Pancreas (tissue), 10 donors: ENCODE measurements at regions not wholly inside any gene's neighbourhood (a gene's known extent, or its start where the extent isn't known, plus 50 kb on each side); places are given as distances from the start of the nearest gene placed in this dataset.
"Not testable (repeated sequence)": the region's sequence is repeated elsewhere in the genome, so short reads cannot be mapped to it uniquely, and the experiment has no call there.

Experiments used
- ATAC-seq, 4 donors: fragments of 200-7000 bp; cut with Tn5 transposase; one replicate each; pipeline versions ENCODE4 v1.8.0 to v1.9.1; 2020; ENCODE audit warnings: mild to moderate bottlenecking in 4 of 4, moderate library complexity in 4 of 4
- DNase-seq, 6 donors: peaks; one replicate each; pipeline ENCODE4 v3.0.0-alpha.2; 2020
- FAIRE-seq: peaks from 2 replicates; lab custom pipeline; 2012; peaks lifted over from hg19 to GRCh38; lab: Jason Lieb, UNC
- H3K27ac ChIP-seq, 4 donors: fragments of 200-600 bp; sonication (generic); 1 replicate in 3 of 4; 2 replicates in 1 of 4; pipeline versions ENCODE4 v1.5.0 to v1.8.0; 2020
- H3K27me3 ChIP-seq, 4 donors: fragments of 200-600 bp; one replicate each; pipeline ENCODE4 v1.8.0; 2021
- H3K36me3 ChIP-seq, 3 donors: fragments of 200-600 bp; sonication (generic) in 1 of 3; one replicate each; pipeline versions ENCODE4 v1.5.0 to v1.8.0; 2020 to 2021
- H3K4me1 ChIP-seq, 3 donors: fragments of 200-600 bp; one replicate each; pipeline ENCODE4 v1.8.0; 2021
- H3K4me3 ChIP-seq, 4 donors: fragments of 200-600 bp; sonication (generic) in 2 of 4; one replicate each; pipeline versions ENCODE4 v1.5.0 to v1.8.0; 2020 to 2021
- H3K9me3 ChIP-seq, 4 donors: fragments of 200-600 bp; one replicate each; pipeline ENCODE4 v1.8.0; 2021
- CTCF ChIP-seq, 4 donors: fragments of 200-600 bp; sonication (generic) in 3 of 4; IDR thresholded peaks; one replicate each; pipeline versions ENCODE4 v1.5.0 to v1.8.0; 2021; ENCODE audit warnings: antibody characterized with exemption in 4 of 4
- WGBS, 2 donors: extraction: QIAGEN DNeasy Blood & Tissue Kit; methylation state at CpG; one replicate each; pipeline ENCODE4 v1.1.7; 2013; 5-methylcytosine and 5-hydroxymethylcytosine counted together
- intact Hi-C, 3 donors: fragments of 100-400 bp; cut with DNase I; formaldehyde crosslinking; loops; one replicate each; pipeline versions ENCODE4 v1.11.1 to v1.14.2; 2022
- donor health status: healthy with polysubstance abuse.
- donor health status: DM: no; HTN: no; CAD: no; lungs with moderate emphysema.
- donor health status: DM: no; HTN: no; CAD: no.
- donor health status: control.
- donor health status: control.
- donor health status: Bipolar disorder and iron deficiency.
- donor health status: DM: yes; HTN: yes; CAD: no.
- donor health status: DM: no; HTN: no; CAD: no.
- donor health status: DM: no; HTN: no; CAD: no.
- donor health status: DM: yes; HTN: yes; CAD: no.

GRCh38 chr6:138667408-138667807 lies 106.2 kb upstream of the CCDC28A start:
- no peak for TF ChIP-seq CTCF (IDR thresholded peaks at IDR 0.05)
- FAIRE-seq (no peak), ATAC-seq (no peak), DNase-seq (no peak)
- Histone ChIP-seq H3K27ac (no peak overlapping the region), H3K4me3 (no peak overlapping the region), H3K9me3 (no peaks in the 10 kb centered on the region), H3K27me3 (no peaks in the 10 kb centered on the region), H3K36me3 (no peaks in the 10 kb centered on the region), H3K4me1 (no peaks in the 10 kb centered on the region)
- WGBS, 2 donors = 91 to 98% methylated on average over 1 of the region's 1 CpG
- intact Hi-C loops = no loop called here

- Histone ChIP-seq H3K27me3 (no peaks in the 10 kb centered on the region), H3K27ac (no peak overlapping the region), H3K36me3 (no peaks in the 10 kb centered on the region), H3K9me3 (no peaks in the 10 kb centered on the region), H3K4me1 (no peaks in the 10 kb centered on the region), H3K4me3 (no peak overlapping the region)
- no peak for FAIRE-seq
- TF ChIP-seq CTCF (IDR thresholded peaks at IDR 0.05) = no peak
- intact Hi-C loops = no loop called here
- DNase-seq = no peak
- ATAC-seq = no peak
- WGBS, 2 donors = 94% methylated on average over 4 of the region's 4 CpGs
These were observed 102.2 kb upstream of the CCDC28A start for GRCh38 chr6:138671351-138671750.

GRCh38 chr6:138673346-138674014 lies 100.1 kb upstream of the CCDC28A start:
- 35 to 42% methylated on average over 2 of the region's 2 CpGs for WGBS, 2 donors
- no peaks in the 10 kb centered on the region for H3K9me3 ChIP-seq
- DNase-seq (no peak), FAIRE-seq (no peak), ATAC-seq (peak in 1 of 4 donors; percentile 46)
- no peak overlapping the region for H3K27ac ChIP-seq
- TF ChIP-seq CTCF (IDR thresholded peaks at IDR 0.05) = no peak
- H3K4me3 ChIP-seq = no peak overlapping the region
- intact Hi-C loops = no loop called here
- H3K4me1 ChIP-seq = no peaks in the 10 kb centered on the region
- H3K36me3 ChIP-seq = no peaks in the 10 kb centered on the region
- no peaks in the 10 kb centered on the region for H3K27me3 ChIP-seq

GRCh38 chr6:138674444-138674843 lies 99.1 kb upstream of the CCDC28A start:
- H3K36me3 ChIP-seq, intact Hi-C loops, FAIRE-seq, H3K27me3 ChIP-seq, H3K4me3 ChIP-seq, H3K9me3 ChIP-seq, ATAC-seq, DNase-seq, H3K4me1 ChIP-seq, H3K27ac ChIP-seq: not testable (repeated sequence)
- 93 to 95% methylated on average over 4 of the region's 4 CpGs for WGBS, 2 donors

GRCh38 chr6:138677538-138677937 lies 96.0 kb upstream of the CCDC28A start:
- H3K4me3 ChIP-seq = no peak overlapping the region
- no peaks in the 10 kb centered on the region for H3K9me3 ChIP-seq
- 90 to 96% methylated on average over 6 of the region's 6 CpGs for WGBS, 2 donors
- intact Hi-C loops = no loop called here
- TF ChIP-seq CTCF (IDR thresholded peaks at IDR 0.05) = no peak
- ATAC-seq (no peak), DNase-seq (no peak), FAIRE-seq (no peak)
- H3K27ac ChIP-seq = no peak overlapping the region
- H3K4me1 ChIP-seq = no peaks in the 10 kb centered on the region
- no peaks in the 10 kb centered on the region for H3K36me3 ChIP-seq
- no peaks in the 10 kb centered on the region for H3K27me3 ChIP-seq
